NCI-H146 (cell line): ENCODE measurements at regions not wholly inside any gene's neighbourhood (a gene's known extent, or its start where the extent isn't known, plus 50 kb on each side); places are given as distances from the start of the nearest gene placed in this dataset.
"Not testable (repeated sequence)": the region's sequence is repeated elsewhere in the genome, so short reads cannot be mapped to it uniquely, and the experiment has no call there.

ENCODE experiments used
- DNase-seq: peaks from one replicate; lab custom pipeline; 2025; lab: John Stamatoyannopoulos, UW

- no peak for DNase-seq
These were observed 159.6 kb upstream of the CADM1 start for GRCh38 chr11:115663790-115664189.

GRCh38 chr11:115660030-115660805 lies 156.0 kb upstream of the CADM1 start:
- DNase-seq = peak; percentile 42

- peak; percentile 88 for DNase-seq
These were observed 155.1 kb upstream of the CADM1 start for GRCh38 chr11:115659061-115659963.

GRCh38 chr11:115657586-115657985 lies 153.4 kb upstream of the CADM1 start:
- no peak for DNase-seq

- no peak for DNase-seq
These were observed 152.5 kb upstream of the CADM1 start for GRCh38 chr11:115656669-115657068.

- no peak for DNase-seq
These were observed 151.8 kb upstream of the CADM1 start for GRCh38 chr11:115656041-115656440.

- no peak for DNase-seq
These were observed 150.6 kb upstream of the CADM1 start for GRCh38 chr11:115654792-115655191.

GRCh38 chr11:115653926-115654325 lies 149.7 kb upstream of the CADM1 start:
- DNase-seq = no peak

- DNase-seq = no peak
These were observed 148.9 kb upstream of the CADM1 start for GRCh38 chr11:115653076-115653475.

- DNase-seq = no peak
These were observed 148.3 kb upstream of the CADM1 start for GRCh38 chr11:115652496-115652895.

GRCh38 chr11:115652094-115652493 lies 147.9 kb upstream of the CADM1 start:
- DNase-seq = no peak

GRCh38 chr11:115649461-115649860 lies 145.2 kb upstream of the CADM1 start:
- DNase-seq = peak; percentile 64

- DNase-seq = peak; percentile 87
These were observed 141.6 kb upstream of the CADM1 start for GRCh38 chr11:115645631-115646317.

- peak; percentile 18 for DNase-seq
These were observed 140.6 kb upstream of the CADM1 start for GRCh38 chr11:115644856-115645255.

GRCh38 chr11:115643549-115644270 lies 139.5 kb upstream of the CADM1 start:
- no peak for DNase-seq

GRCh38 chr11:115642660-115643059 lies 138.4 kb upstream of the CADM1 start:
- peak; percentile 67 for DNase-seq

- DNase-seq = no peak
These were observed 133.5 kb upstream of the CADM1 start for GRCh38 chr11:115637599-115638241.

- no peak for DNase-seq
These were observed 132.7 kb upstream of the CADM1 start for GRCh38 chr11:115636753-115637527.

- not testable (repeated sequence) for DNase-seq
These were observed 129.8 kb upstream of the CADM1 start for GRCh38 chr11:115633977-115634376.

GRCh38 chr11:115632061-115632460 lies 127.8 kb upstream of the CADM1 start:
- DNase-seq = no peak
